Activated naive CD8-positive, alpha-beta T cell (primary cell): ENCODE measurements at regions not wholly inside any gene's neighbourhood (a gene's known extent, or its start where the extent isn't known, plus 50 kb on each side); places are given as distances from the start of the nearest gene placed in this dataset.

Experiments
- H3K27ac Mint-ChIP-seq: one replicate; pipeline ENCODE4 v1.8.0; 2021; ENCODE audit warnings: mixed read lengths
- H3K27me3 Mint-ChIP-seq: one replicate; pipeline ENCODE4 v1.8.0; 2021; ENCODE audit warnings: mixed read lengths
- H3K36me3 Mint-ChIP-seq: one replicate; pipeline ENCODE4 v1.8.0; 2021; ENCODE audit warnings: mixed read lengths
- H3K4me1 Mint-ChIP-seq: one replicate; pipeline ENCODE4 v1.8.0; 2021; ENCODE audit warnings: low read depth, mixed read lengths
- H3K4me3 Mint-ChIP-seq: one replicate; pipeline ENCODE4 v1.8.0; 2021; ENCODE audit warnings: mild to moderate bottlenecking, mixed read lengths
- H3K9me3 Mint-ChIP-seq: one replicate; pipeline ENCODE4 v1.8.0; 2021; ENCODE audit warnings: low read depth, mixed read lengths

GRCh38 chr4:24433515-24434214 lies 150.7 kb downstream of the DHX15 start:
- H3K27me3 Mint-ChIP-seq: peaks cover 3% of the 10 kb centered on the region
- H3K27ac Mint-ChIP-seq: no peak overlapping the region
- H3K4me3 Mint-ChIP-seq: no peak overlapping the region
- H3K36me3 Mint-ChIP-seq: no peaks in the 10 kb centered on the region
- H3K9me3 Mint-ChIP-seq: no peaks in the 10 kb centered on the region
- no peaks in the 10 kb centered on the region for H3K4me1 Mint-ChIP-seq

- Mint-ChIP-seq H3K27me3 (peaks cover 2% of the 10 kb centered on the region), H3K27ac (no peak overlapping the region), H3K9me3 (no peaks in the 10 kb centered on the region), H3K4me1 (no peaks in the 10 kb centered on the region), H3K4me3 (no peak overlapping the region), H3K36me3 (no peaks in the 10 kb centered on the region)
Measured at GRCh38 chr4:24428850-24429249, 155.5 kb downstream of the DHX15 start.

GRCh38 chr4:24426557-24426956 lies 157.8 kb downstream of the DHX15 start:
- Mint-ChIP-seq H3K4me3 (no peak overlapping the region), H3K4me1 (no peaks in the 10 kb centered on the region), H3K9me3 (no peaks in the 10 kb centered on the region), H3K27ac (no peak overlapping the region), H3K27me3 (peaks cover 5% of the 10 kb centered on the region), H3K36me3 (no peaks in the 10 kb centered on the region)

- Mint-ChIP-seq H3K4me1 (no peaks in the 10 kb centered on the region), H3K27ac (no peak overlapping the region), H3K4me3 (no peak overlapping the region), H3K36me3 (no peaks in the 10 kb centered on the region), H3K27me3 (peaks cover 5% of the 10 kb centered on the region), H3K9me3 (no peaks in the 10 kb centered on the region)
Measured at GRCh38 chr4:24425863-24426262, 158.5 kb downstream of the DHX15 start.

GRCh38 chr4:24423670-24424069 lies 160.7 kb downstream of the DHX15 start:
- H3K4me3 Mint-ChIP-seq: no peak overlapping the region
- H3K9me3 Mint-ChIP-seq: no peaks in the 10 kb centered on the region
- peaks cover 8% of the 10 kb centered on the region for H3K27me3 Mint-ChIP-seq
- H3K36me3 Mint-ChIP-seq: no peaks in the 10 kb centered on the region
- H3K4me1 Mint-ChIP-seq: peaks cover 2% of the 10 kb centered on the region
- H3K27ac Mint-ChIP-seq: no peak overlapping the region

GRCh38 chr4:24422644-24423043 lies 161.7 kb downstream of the DHX15 start:
- no peak overlapping the region for H3K27ac Mint-ChIP-seq
- no peak overlapping the region for H3K4me3 Mint-ChIP-seq
- peaks cover 8% of the 10 kb centered on the region for H3K27me3 Mint-ChIP-seq
- H3K9me3 Mint-ChIP-seq: no peaks in the 10 kb centered on the region
- peaks cover 2% of the 10 kb centered on the region for H3K4me1 Mint-ChIP-seq
- no peaks in the 10 kb centered on the region for H3K36me3 Mint-ChIP-seq

- no peak overlapping the region for H3K27ac Mint-ChIP-seq
- no peak overlapping the region for H3K4me3 Mint-ChIP-seq
- peaks cover 2% of the 10 kb centered on the region for H3K4me1 Mint-ChIP-seq
- no peaks in the 10 kb centered on the region for H3K36me3 Mint-ChIP-seq
- H3K9me3 Mint-ChIP-seq: no peaks in the 10 kb centered on the region
- H3K27me3 Mint-ChIP-seq: peaks cover 13% of the 10 kb centered on the region
Measured at GRCh38 chr4:24419181-24420034, 164.9 kb downstream of the DHX15 start.

DNA sequence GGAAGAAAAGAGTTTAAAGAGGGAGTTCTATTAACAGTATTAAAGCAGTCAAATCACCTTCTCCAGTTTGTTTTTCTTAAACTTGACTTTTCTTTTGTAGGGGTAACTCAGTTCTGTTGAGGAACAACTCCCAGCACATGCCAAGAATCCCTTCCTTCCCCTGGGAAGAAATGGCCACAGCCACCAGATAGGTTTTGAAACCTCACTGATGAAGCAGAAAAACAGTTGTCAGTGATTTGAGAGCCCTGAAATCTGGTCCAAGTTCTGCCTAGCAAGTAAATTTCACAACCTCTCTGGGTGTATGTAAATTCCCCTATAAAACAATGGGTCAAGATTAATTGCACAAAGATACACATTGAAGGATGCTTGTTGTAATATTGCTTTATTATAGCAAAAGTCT lies 167.1 kb downstream of the DHX15 start:
- peaks cover 2% of the 10 kb centered on the region for H3K4me1 Mint-ChIP-seq
- no peak overlapping the region for H3K27ac Mint-ChIP-seq
- H3K36me3 Mint-ChIP-seq: no peaks in the 10 kb centered on the region
- H3K9me3 Mint-ChIP-seq: no peaks in the 10 kb centered on the region
- no peak overlapping the region for H3K4me3 Mint-ChIP-seq
- H3K27me3 Mint-ChIP-seq: peaks cover 19% of the 10 kb centered on the region

DNA sequence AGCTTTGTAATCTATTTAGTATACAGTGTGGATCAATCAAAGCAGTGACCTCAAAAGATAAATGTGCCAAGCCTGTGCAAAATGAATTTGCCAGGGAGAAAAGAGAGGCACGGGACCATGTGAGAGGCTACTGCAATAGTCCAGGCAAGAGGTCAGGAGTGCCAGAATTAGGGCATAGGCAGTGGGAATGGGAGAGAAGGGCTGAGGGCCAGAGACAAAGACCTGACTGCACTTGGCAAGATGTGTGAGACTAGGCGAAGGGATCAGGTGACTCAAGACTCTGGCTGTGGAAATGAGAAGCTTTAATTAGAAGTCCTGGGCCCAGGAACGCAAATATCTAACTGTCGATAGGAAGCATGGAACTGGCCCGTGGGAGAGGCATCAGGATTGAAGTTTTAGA lies 168.1 kb downstream of the DHX15 start:
- Mint-ChIP-seq H3K4me3 (no peak overlapping the region), H3K36me3 (no peaks in the 10 kb centered on the region), H3K4me1 (peaks cover 2% of the 10 kb centered on the region), H3K9me3 (no peaks in the 10 kb centered on the region), H3K27me3 (peaks cover 19% of the 10 kb centered on the region), H3K27ac (no peak overlapping the region)

DNA sequence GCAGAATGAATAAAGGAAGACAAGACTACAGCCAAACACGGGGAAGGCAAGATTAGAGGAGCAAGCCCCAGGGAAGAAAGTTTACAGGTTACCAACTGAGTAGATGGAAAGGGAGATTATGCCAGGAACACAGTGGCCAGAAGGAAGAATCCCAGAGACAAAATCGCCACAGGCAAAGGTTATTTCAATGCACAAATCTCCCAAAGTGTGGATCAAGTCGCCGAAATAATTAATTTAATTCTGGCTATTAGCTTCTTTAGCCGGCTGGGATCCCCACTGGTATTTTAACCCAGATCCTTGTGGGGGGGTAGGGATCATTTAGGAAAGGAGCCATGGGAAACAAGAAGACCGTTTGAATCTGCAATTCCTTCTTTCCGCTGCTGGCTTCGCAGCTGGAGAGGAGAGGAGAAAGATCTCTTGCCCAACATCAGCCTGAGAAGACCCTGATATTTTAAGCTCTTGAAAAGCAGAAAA lies 171.0 kb downstream of the DHX15 start:
- no peaks in the 10 kb centered on the region for H3K36me3 Mint-ChIP-seq
- no peaks in the 10 kb centered on the region for H3K4me1 Mint-ChIP-seq
- no peaks in the 10 kb centered on the region for H3K9me3 Mint-ChIP-seq
- peaks cover 15% of the 10 kb centered on the region for H3K27me3 Mint-ChIP-seq
- H3K4me3 Mint-ChIP-seq: no peak overlapping the region
- no peak overlapping the region for H3K27ac Mint-ChIP-seq

DNA sequence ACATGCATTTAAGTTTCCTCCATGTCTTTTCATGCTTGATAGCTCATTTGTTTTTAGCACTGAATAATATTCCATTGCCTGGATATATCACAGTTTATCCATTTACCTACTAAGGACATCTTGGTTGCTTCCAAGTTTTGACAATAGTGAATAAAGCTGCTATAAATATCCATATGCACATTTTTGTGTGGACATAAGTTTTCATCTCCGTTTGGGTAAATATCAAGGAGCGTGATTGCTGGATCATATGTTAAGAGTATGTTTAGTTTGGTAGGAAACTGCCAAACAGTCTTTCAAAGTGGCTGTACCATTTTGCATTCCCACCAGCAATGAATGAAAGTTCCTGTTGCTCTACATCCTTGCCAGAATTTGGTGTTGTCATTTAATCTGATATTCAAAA lies 172.5 kb downstream of the DHX15 start:
- H3K27me3 Mint-ChIP-seq: peaks cover 15% of the 10 kb centered on the region
- H3K4me1 Mint-ChIP-seq: no peaks in the 10 kb centered on the region
- H3K27ac Mint-ChIP-seq: no peak overlapping the region
- H3K4me3 Mint-ChIP-seq: no peak overlapping the region
- H3K9me3 Mint-ChIP-seq: no peaks in the 10 kb centered on the region
- H3K36me3 Mint-ChIP-seq: no peaks in the 10 kb centered on the region

DNA sequence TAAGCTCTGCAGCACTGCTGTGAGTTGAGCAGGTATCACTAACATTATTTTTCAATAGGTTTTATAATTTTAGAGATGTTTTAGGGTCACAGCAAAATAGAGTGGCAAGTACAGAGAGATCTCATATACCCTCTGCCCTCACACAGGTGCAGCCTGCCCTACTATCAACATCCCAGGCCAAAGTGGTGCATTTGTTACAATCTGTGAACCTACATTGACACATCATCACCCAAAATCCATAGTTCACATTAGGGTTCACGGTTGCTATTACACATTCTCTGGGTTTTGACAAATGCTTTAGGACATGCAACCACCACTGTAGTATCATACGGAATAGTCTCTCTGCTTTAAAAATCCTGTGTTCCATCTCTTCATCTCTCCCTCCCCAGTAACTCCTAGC lies 173.1 kb downstream of the DHX15 start:
- Mint-ChIP-seq H3K27me3 (peaks cover 15% of the 10 kb centered on the region), H3K36me3 (no peaks in the 10 kb centered on the region), H3K9me3 (no peaks in the 10 kb centered on the region), H3K27ac (no peak overlapping the region), H3K4me3 (no peak overlapping the region), H3K4me1 (no peaks in the 10 kb centered on the region)

GRCh38 chr4:24408640-24409039 lies 175.7 kb downstream of the DHX15 start:
- Mint-ChIP-seq H3K27me3 (peaks cover 5% of the 10 kb centered on the region), H3K9me3 (no peaks in the 10 kb centered on the region), H3K27ac (no peak overlapping the region), H3K4me3 (no peak overlapping the region), H3K4me1 (no peaks in the 10 kb centered on the region), H3K36me3 (no peaks in the 10 kb centered on the region)

GRCh38 chr4:24405926-24406325 lies 178.4 kb downstream of the DHX15 start:
- Mint-ChIP-seq H3K27ac (no peak overlapping the region), H3K27me3 (peaks cover 2% of the 10 kb centered on the region), H3K4me3 (no peak overlapping the region), H3K36me3 (no peaks in the 10 kb centered on the region), H3K9me3 (no peaks in the 10 kb centered on the region), H3K4me1 (no peaks in the 10 kb centered on the region)

DNA sequence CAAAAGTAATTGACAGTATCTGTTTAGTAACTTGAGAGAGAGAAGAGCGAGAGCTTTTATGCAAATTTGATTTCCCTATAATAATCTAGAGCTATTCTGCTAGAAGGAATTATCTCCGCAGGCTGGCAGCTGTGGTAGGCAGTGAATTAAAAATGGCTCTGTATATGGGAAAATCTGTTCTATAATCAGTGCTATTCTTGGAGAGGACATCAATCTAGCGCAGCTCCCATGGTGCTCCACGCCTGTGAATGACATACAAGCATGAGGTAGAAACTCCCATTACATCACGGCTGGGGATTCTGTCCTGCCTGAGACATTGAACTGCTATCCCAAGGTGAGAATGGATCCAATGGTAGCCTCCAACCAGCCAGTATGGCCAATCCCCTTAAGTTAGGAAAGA lies 179.0 kb downstream of the DHX15 start:
- H3K9me3 Mint-ChIP-seq: no peaks in the 10 kb centered on the region
- no peak overlapping the region for H3K4me3 Mint-ChIP-seq
- no peaks in the 10 kb centered on the region for H3K36me3 Mint-ChIP-seq
- H3K27me3 Mint-ChIP-seq: peaks cover 5% of the 10 kb centered on the region
- H3K4me1 Mint-ChIP-seq: no peaks in the 10 kb centered on the region
- H3K27ac Mint-ChIP-seq: no peak overlapping the region
